Chondrocyte (in vitro differentiated cells): ENCODE measurements at regions not wholly inside any gene's neighbourhood (a gene's known extent, or its start where the extent isn't known, plus 50 kb on each side); places are given as distances from the start of the nearest gene placed in this dataset.

Experiments
- DNase-seq: peaks from one replicate; pipeline ENCODE4 v3.0.0; 2021; ENCODE audit warnings: mixed read lengths, low spot score
- H3K27ac Mint-ChIP-seq: one replicate; pipeline ENCODE4 v1.8.0; 2021; ENCODE audit warnings: mild to moderate bottlenecking, moderate library complexity, mixed read lengths; ENCODE audit not compliant: unreplicated experiment
- H3K27me3 Mint-ChIP-seq: 2 replicates; pipeline ENCODE4 v1.8.0; 2021; ENCODE audit warnings: low read depth, mixed read lengths
- H3K36me3 Mint-ChIP-seq: 2 replicates; pipeline ENCODE4 v1.8.0; 2021; ENCODE audit warnings: low read depth, mixed read lengths
- H3K4me1 Mint-ChIP-seq: 2 replicates; pipeline ENCODE4 v1.8.0; 2021; ENCODE audit warnings: low read depth, mild to moderate bottlenecking, mixed read lengths
- H3K4me3 Mint-ChIP-seq: one replicate; pipeline ENCODE4 v1.8.0; 2021; ENCODE audit warnings: mild to moderate bottlenecking, moderate library complexity, mixed read lengths; ENCODE audit not compliant: unreplicated experiment
- H3K9me3 Mint-ChIP-seq: 2 replicates; pipeline ENCODE4 v1.8.0; 2021; ENCODE audit warnings: low read depth, mixed read lengths
- CTCF ChIP-seq: fragments of 200-600 bp; sonication (generic); IDR thresholded peaks from 2 replicates; pipeline ENCODE4 v1.5.0; 2021; ENCODE audit warnings: antibody characterized with exemption, mild to moderate bottlenecking, moderate library complexity

GRCh38 chr11:23313001-23313400, 452.7 kb upstream of the CCDC179 start:
- Mint-ChIP-seq H3K4me3 (no peak overlapping the region), H3K4me1 (peaks cover 16% of the 10 kb centered on the region), H3K27me3 (no peaks in the 10 kb centered on the region), H3K36me3 (no peaks in the 10 kb centered on the region), H3K9me3 (peaks cover 3% of the 10 kb centered on the region), H3K27ac (no peak overlapping the region)
- no peak for TF ChIP-seq CTCF
- no peak for DNase-seq

DNA sequence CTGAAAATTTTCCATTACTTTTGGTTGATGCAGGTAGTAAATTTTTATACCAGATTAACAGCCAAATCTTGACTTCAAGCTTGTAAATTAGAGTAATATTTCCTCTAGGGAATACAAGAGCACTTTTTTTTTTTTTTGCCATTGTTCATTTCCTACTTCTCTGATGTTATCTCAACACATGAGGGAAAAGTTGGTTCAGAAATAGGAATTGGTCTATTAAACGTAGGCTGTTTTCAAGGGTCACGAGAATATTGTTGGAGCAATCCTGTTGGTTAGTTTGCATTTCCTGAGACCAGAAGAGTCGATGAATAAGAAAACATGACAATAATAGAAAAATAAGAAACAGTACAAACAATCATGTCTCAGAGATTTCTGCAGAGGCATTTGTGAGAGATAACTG, 453.9 kb upstream of the CCDC179 start:
- no peak for TF ChIP-seq CTCF
- DNase-seq: no peak

GRCh38 chr11:23315286-23315685, 455.0 kb upstream of the CCDC179 start:
- no peaks in the 10 kb centered on the region for H3K36me3 Mint-ChIP-seq
- H3K27me3 Mint-ChIP-seq: no peaks in the 10 kb centered on the region
- peaks cover 13% of the 10 kb centered on the region for H3K4me1 Mint-ChIP-seq
- no peak overlapping the region for H3K4me3 Mint-ChIP-seq
- no peak for TF ChIP-seq CTCF
- H3K27ac Mint-ChIP-seq: no peak overlapping the region
- peaks cover 4% of the 10 kb centered on the region for H3K9me3 Mint-ChIP-seq
- no peak for DNase-seq

More for the DNA sequence above, 453.9 kb upstream of the CCDC179 start:
- peaks cover 3% of the 10 kb centered on the region for H3K9me3 Mint-ChIP-seq
- H3K4me1 Mint-ChIP-seq: peaks cover 16% of the 10 kb centered on the region
- H3K27ac Mint-ChIP-seq: no peak overlapping the region
- no peaks in the 10 kb centered on the region for H3K27me3 Mint-ChIP-seq
- no peak overlapping the region for H3K4me3 Mint-ChIP-seq
- no peaks in the 10 kb centered on the region for H3K36me3 Mint-ChIP-seq

- Mint-ChIP-seq H3K4me1 (peaks cover 4% of the 10 kb centered on the region), H3K27ac (no peak overlapping the region), H3K9me3 (peaks cover 17% of the 10 kb centered on the region), H3K4me3 (no peak overlapping the region), H3K36me3 (peaks cover 3% of the 10 kb centered on the region), H3K27me3 (no peaks in the 10 kb centered on the region)
- TF ChIP-seq CTCF: no peak
- no peak for DNase-seq
Observed at GRCh38 chr11:23317816-23318215, 457.5 kb upstream of the CCDC179 start.

GRCh38 chr11:23318670-23319069, 458.4 kb upstream of the CCDC179 start:
- no peaks in the 10 kb centered on the region for H3K27me3 Mint-ChIP-seq
- H3K4me1 Mint-ChIP-seq: no peaks in the 10 kb centered on the region
- TF ChIP-seq CTCF: no peak
- no peak for DNase-seq
- no peak overlapping the region for H3K4me3 Mint-ChIP-seq
- H3K27ac Mint-ChIP-seq: no peak overlapping the region
- H3K36me3 Mint-ChIP-seq: peaks cover 10% of the 10 kb centered on the region
- peaks cover 26% of the 10 kb centered on the region for H3K9me3 Mint-ChIP-seq
